H1 (cell line): ENCODE measurements at regions not wholly inside any gene's neighbourhood (a gene's known extent, or its start where the extent isn't known, plus 50 kb on each side); places are given as distances from the start of the nearest gene placed in this dataset.

Experiments used
- CTCF ChIA-PET: fragments of 300-600 bp; sonication (Branson Sonifier 250); formaldehyde crosslinking; loops from one replicate; lab custom pipeline; 2021; ENCODE audit not compliant: partially characterized antibody; lab: Charles Lee
- POLR2A ChIA-PET: fragments of 300-600 bp; sonication (Branson Sonifier 250); formaldehyde crosslinking; loops from one replicate; lab custom pipeline; 2021; ENCODE audit warnings: inconsistent platforms; ENCODE audit not compliant: partially characterized antibody; lab: Charles Lee
- DNase-seq, 2 experiments: peaks; one replicate each; pipeline versions ENCODE4 v3.0.0 to v3.0.0-alpha.2; 2010 to 2022; ENCODE audit warnings: low spot score in 2 of 2, low read depth in 1 of 2, mixed read lengths in 1 of 2
- FAIRE-seq: peaks from 2 replicates; lab custom pipeline; 2011; peaks lifted over from hg19 to GRCh38; lab: Jason Lieb, UNC
- H2AFZ ChIP-seq: 2 replicates; pipeline ENCODE4 v1.8.1; 2012; ENCODE audit warnings: low read length, inconsistent platforms
- H2AK5ac ChIP-seq: 2 replicates; pipeline ENCODE4 v1.6.1; 2013; ENCODE audit warnings: low read depth, low read length
- H2BK120ac ChIP-seq: replicated peaks from 2 replicates; pipeline ENCODE3; 2013; ENCODE audit warnings: low read depth, low read length, inconsistent platforms
- H2BK12ac ChIP-seq: 2 replicates; pipeline ENCODE4 v1.6.1; 2013; ENCODE audit warnings: low read depth, low read length
- H2BK15ac ChIP-seq: 2 replicates; pipeline ENCODE4 v1.6.1; 2013; ENCODE audit warnings: low read length
- H2BK20ac ChIP-seq: 2 replicates; pipeline ENCODE4 v1.6.1; 2013; ENCODE audit warnings: low read length
- H2BK5ac ChIP-seq: 2 replicates; pipeline ENCODE4 v1.6.1; 2013; ENCODE audit warnings: low read depth, low read length
- H3K14ac ChIP-seq: 2 replicates; pipeline ENCODE4 v1.6.1; 2013; ENCODE audit warnings: inconsistent platforms; ENCODE audit not compliant: insufficient read length
- H3K18ac ChIP-seq: 2 replicates; pipeline ENCODE4 v1.6.1; 2013; ENCODE audit warnings: low read length; ENCODE audit errors: extremely low read depth
- H3K23ac ChIP-seq: 2 replicates; pipeline ENCODE4 v1.6.1; 2013; ENCODE audit warnings: inconsistent platforms; ENCODE audit not compliant: insufficient read length
- H3K23me2 ChIP-seq: 2 replicates; pipeline ENCODE4 v1.6.1; 2013; ENCODE audit warnings: low read depth, low read length
- H3K27ac ChIP-seq: 2 replicates; pipeline ENCODE4 v1.6.1; 2011; ENCODE audit warnings: low read depth, low read length, inconsistent platforms
- H3K27me3 ChIP-seq, 4 experiments: replicated peaks in 1 of 4; 1 replicate in 1 of 4; 2 replicates in 3 of 4; pipeline versions ENCODE4 v1.6.1 to v1.8.1; 2011 to 2013; ENCODE audit warnings: low read length in 3 of 4, mild to moderate bottlenecking in 3 of 4, inconsistent platforms in 2 of 4, mixed read lengths in 2 of 4, moderate library complexity in 1 of 4; ENCODE audit not compliant: control insufficient read depth in 3 of 4, insufficient read depth in 3 of 4; ENCODE audit errors: extremely low read depth in 1 of 4
- H3K36me3 ChIP-seq, 4 experiments: 2 replicates each; pipeline versions ENCODE4 v1.6.1 to v1.8.1; 2011 to 2013; ENCODE audit warnings: mild to moderate bottlenecking in 4 of 4, low read length in 3 of 4, moderate library complexity in 2 of 4, control low read depth in 1 of 4, inconsistent platforms in 1 of 4; ENCODE audit not compliant: insufficient read depth in 4 of 4, control insufficient read depth in 2 of 4
- H3K4ac ChIP-seq: replicated peaks from 2 replicates; pipeline ENCODE3; 2013; ENCODE audit warnings: low read length, low read depth, mixed read lengths, inconsistent platforms; ENCODE audit not compliant: insufficient read length
- H3K4me1 ChIP-seq, 4 experiments: replicated peaks in 1 of 4; 1 replicate in 1 of 4; 2 replicates in 3 of 4; pipeline versions ENCODE4 v1.6.1 to v1.8.1; 2011 to 2013; ENCODE audit warnings: low read length in 3 of 4, inconsistent platforms in 2 of 4, mixed read lengths in 1 of 4; ENCODE audit not compliant: insufficient read depth in 4 of 4, control insufficient read depth in 3 of 4
- H3K4me2 ChIP-seq, 2 experiments: 2 replicates each; pipeline versions ENCODE4 v1.6.1 to v1.8.1; 2011 to 2013; ENCODE audit warnings: low read depth in 2 of 2, low read length in 2 of 2, control low read depth in 1 of 2, inconsistent platforms in 1 of 2, mild to moderate bottlenecking in 1 of 2; ENCODE audit not compliant: insufficient read depth in 1 of 2
- H3K4me3 ChIP-seq, 4 experiments: fragments of 200-600, 300-600 bp in 1 of 4; sonication (generic), shearing (Covaris generic), sonication (Bioruptor Twin) in 1 of 4; 2 replicates each; pipeline versions ENCODE4 v1.5.1 to v1.8.1; 2011 to 2016; ENCODE audit warnings: low read length in 4 of 4, low read depth in 3 of 4, control low read depth in 2 of 4, inconsistent platforms in 2 of 4, mild to moderate bottlenecking in 2 of 4, mixed read lengths in 1 of 4, moderate library complexity in 1 of 4; ENCODE audit not compliant: insufficient read depth in 2 of 4; ENCODE audit errors: extremely low read depth in 1 of 4
- H3K56ac ChIP-seq: replicated peaks from 2 replicates; pipeline ENCODE3; 2013; ENCODE audit warnings: low read depth, mild to moderate bottlenecking, mixed read lengths, low read length, inconsistent platforms; ENCODE audit not compliant: insufficient read length
- H3K79me1 ChIP-seq: 2 replicates; pipeline ENCODE4 v1.6.1; 2013; ENCODE audit warnings: low read depth, low read length, control low read depth
- H3K79me2 ChIP-seq, 2 experiments: 2 replicates each; pipeline versions ENCODE4 v1.6.1 to v1.8.1; 2012 to 2013; ENCODE audit warnings: low read length in 2 of 2, mild to moderate bottlenecking in 2 of 2, inconsistent platforms in 1 of 2; ENCODE audit not compliant: insufficient read depth in 2 of 2, control insufficient read depth in 1 of 2
- H3K9ac ChIP-seq, 4 experiments: replicated peaks in 1 of 4; 1 replicate in 1 of 4; 2 replicates in 3 of 4; pipeline versions ENCODE4 v1.6.1 to v1.8.1; 2011 to 2013; ENCODE audit warnings: low read depth in 3 of 4, low read length in 3 of 4, control low read depth in 2 of 4, mild to moderate bottlenecking in 2 of 4, moderate library complexity in 2 of 4, inconsistent platforms in 1 of 4; ENCODE audit errors: extremely low read depth in 1 of 4
- H3K9me3 ChIP-seq, 2 experiments: 2 replicates each; pipeline versions ENCODE4 v1.6.1 to v1.8.1; 2012 to 2013; ENCODE audit warnings: mild to moderate bottlenecking in 2 of 2, moderate library complexity in 2 of 2, control low read depth in 1 of 2, inconsistent platforms in 1 of 2, low read depth in 1 of 2, low read length in 1 of 2, mixed read lengths in 1 of 2; ENCODE audit not compliant: insufficient read depth in 2 of 2
- H4K20me1 ChIP-seq, 2 experiments: replicated peaks in 1 of 2; 2 replicates each; pipeline versions ENCODE3 to v1.8.1; 2011 to 2013; ENCODE audit warnings: inconsistent platforms in 2 of 2, low read length in 2 of 2, mild to moderate bottlenecking in 1 of 2; ENCODE audit not compliant: insufficient read depth in 2 of 2, control insufficient read depth in 1 of 2
- H4K5ac ChIP-seq: 2 replicates; pipeline ENCODE4 v1.6.1; 2013; ENCODE audit warnings: low read length, low read depth, mixed read lengths, inconsistent platforms; ENCODE audit not compliant: insufficient read length
- H4K8ac ChIP-seq: 2 replicates; pipeline ENCODE4 v1.8.0; 2013; ENCODE audit warnings: mild to moderate bottlenecking, moderate library complexity, low read length, inconsistent platforms; ENCODE audit not compliant: insufficient read depth; ENCODE audit errors: extremely low read depth
- H4K91ac ChIP-seq: replicated peaks from 2 replicates; pipeline ENCODE3; 2013; ENCODE audit warnings: low read length, mixed read lengths, inconsistent platforms; ENCODE audit not compliant: insufficient read length
- HDAC2 ChIP-seq, 2 experiments: fragments of 300-600 bp in 1 of 2; sonication (generic) in 1 of 2; IDR thresholded peaks; 2 replicates each; pipeline ENCODE4 v1.6.1; 2011 to 2012; ENCODE audit warnings: low read depth in 2 of 2, low read length in 2 of 2, mild to moderate bottlenecking in 2 of 2, moderate library complexity in 2 of 2, borderline replicate concordance in 1 of 2, inconsistent platforms in 1 of 2

GRCh38 chr5:39850291-39850690 is 425.5 kb upstream of the DAB2 start (continued):
- no peak for TF ChIP-seq HDAC2 (IDR thresholded peaks at IDR 0.05; ENCODE audit: borderline replicate concordance in 1 of 2, low read depth in 2 of 2, low read length in 2 of 2)

GRCh38 chr5:39846144-39846543 is 421.4 kb upstream of the DAB2 start:
- no peak overlapping the region for H3K14ac ChIP-seq
- H3K27me3 ChIP-seq = no peaks in the 10 kb centered on the region
- no peaks in the 10 kb centered on the region for H3K79me2 ChIP-seq
- no peak overlapping the region for H2AFZ ChIP-seq
- no peaks in the 10 kb centered on the region for H3K4me1 ChIP-seq
- no peak overlapping the region for H2AK5ac ChIP-seq
- H3K9ac ChIP-seq = no peak overlapping the region
- H2BK5ac ChIP-seq = no peak overlapping the region
- no peak overlapping the region for H3K4me3 ChIP-seq
- H4K20me1 ChIP-seq = no peaks in the 10 kb centered on the region
- no peak overlapping the region for H3K18ac ChIP-seq
- no peak for DNase-seq
- H2BK15ac ChIP-seq = no peak overlapping the region
- H2BK12ac ChIP-seq = no peak overlapping the region
- H3K79me1 ChIP-seq = no peaks in the 10 kb centered on the region
- no peak overlapping the region for H3K4me2 ChIP-seq
- H3K4ac ChIP-seq = no peak overlapping the region
- H3K23ac ChIP-seq = no peak overlapping the region
- CTCF ChIA-PET = interaction anchor here (0.7 kb wide), 1 partner anchor 18 kb away, joined by 4 read pairs; no protein-coding TSS in a partner anchor
- H2BK20ac ChIP-seq = no peak overlapping the region
- POLR2A ChIA-PET = no interaction called here
- no peak for FAIRE-seq
- no peaks in the 10 kb centered on the region for H3K9me3 ChIP-seq
- H3K23me2 ChIP-seq = no peaks in the 10 kb centered on the region
- no peak overlapping the region for H2BK120ac ChIP-seq
- no peak overlapping the region for H4K5ac ChIP-seq
- no peak overlapping the region for H3K56ac ChIP-seq
- H3K36me3 ChIP-seq = no peaks in the 10 kb centered on the region
- no peak overlapping the region for H4K91ac ChIP-seq
- H4K8ac ChIP-seq = no peak overlapping the region
- H3K27ac ChIP-seq = no peak overlapping the region
